ENCODE measurements at regions not wholly inside any gene's neighbourhood (a gene's known extent, or its start where the extent isn't known, plus 50 kb on each side); places are given as distances from the start of the nearest gene placed in this dataset.
"Not testable (repeated sequence)": the region's sequence is repeated elsewhere in the genome, so short reads cannot be mapped to it uniquely, and the experiment has no call there.

- DNase-seq, result no peak
These were observed 1588.0 kb downstream of the GRIK2 start for GRCh38 chr6:102981490-102982015.

GRCh38 chr6:102980951-102981350 lies 1587.4 kb downstream of the GRIK2 start:
- no peak for DNase-seq

GRCh38 chr6:102961902-102962301 lies 1568.4 kb downstream of the GRIK2 start:
- no peak for DNase-seq

- DNase-seq, result no peak
These were observed 1557.5 kb downstream of the GRIK2 start for GRCh38 chr6:102950967-102951366.

- no peak for DNase-seq
These were observed 1551.0 kb downstream of the GRIK2 start for GRCh38 chr6:102944475-102944874.

GRCh38 chr6:102942206-102942605 lies 1548.7 kb downstream of the GRIK2 start:
- DNase-seq, result no peak

- no peak for DNase-seq
These were observed 1543.5 kb downstream of the GRIK2 start for GRCh38 chr6:102936959-102937358.

- no peak for DNase-seq
These were observed 1534.6 kb downstream of the GRIK2 start for GRCh38 chr6:102928109-102928508.

GRCh38 chr6:102918161-102918560 lies 1524.7 kb downstream of the GRIK2 start:
- DNase-seq, result no peak

GRCh38 chr6:102911571-102911970 lies 1518.1 kb downstream of the GRIK2 start:
- DNase-seq, result no peak

- DNase-seq, result not testable (repeated sequence)
These were observed 1517.2 kb downstream of the GRIK2 start for GRCh38 chr6:102910701-102911139.

GRCh38 chr6:102907181-102907580 lies 1513.7 kb downstream of the GRIK2 start:
- DNase-seq, result no peak

- DNase-seq, result no peak
These were observed 1509.0 kb downstream of the GRIK2 start for GRCh38 chr6:102902471-102902870.

GRCh38 chr6:102895683-102896082 lies 1502.2 kb downstream of the GRIK2 start:
- no peak for DNase-seq

- no peak for DNase-seq
These were observed 1491.7 kb downstream of the GRIK2 start for GRCh38 chr6:102885165-102885564.

- DNase-seq, result no peak
These were observed 1459.9 kb downstream of the GRIK2 start for GRCh38 chr6:102853249-102853955.

- no peak for DNase-seq
These were observed 1455.3 kb downstream of the GRIK2 start for GRCh38 chr6:102848796-102849195.

GRCh38 chr6:102848210-102848609 lies 1454.7 kb downstream of the GRIK2 start:
- DNase-seq, result no peak

- no peak for DNase-seq
These were observed 1447.6 kb downstream of the GRIK2 start for GRCh38 chr6:102841060-102841459.

GRCh38 chr6:102832021-102832420 lies 1438.5 kb downstream of the GRIK2 start:
- DNase-seq, result no peak

GRCh38 chr6:102820098-102820497 lies 1426.6 kb downstream of the GRIK2 start:
- no peak for DNase-seq

- no peak for DNase-seq
These were observed 1421.7 kb downstream of the GRIK2 start for GRCh38 chr6:102815207-102815606.

GRCh38 chr6:102813489-102814275 lies 1420.2 kb downstream of the GRIK2 start:
- DNase-seq, result no peak

- no peak for DNase-seq
These were observed 1418.7 kb downstream of the GRIK2 start for GRCh38 chr6:102812242-102812641.

All from activated naive CD4-positive, alpha-beta T cell (primary cell).